ENCODE measurements at regions not wholly inside any gene's neighbourhood (a gene's known extent, or its start where the extent isn't known, plus 50 kb on each side); places are given as distances from the start of the nearest gene placed in this dataset.

GRCh38 chr13:76692346-76692745, 193.9 kb downstream of the KCTD12 start:
- TF ChIP-seq KDM1A (IDR thresholded peaks at IDR 0.05; ENCODE audit: borderline replicate concordance, low read length), result no peak
- TF ChIP-seq CTCF (IDR thresholded peaks at IDR 0.05; ENCODE audit: control extremely low read depth in 1 of 3, insufficient read depth in 1 of 3, low read depth in 1 of 3, low read length in 3 of 3), result no peak
- TF ChIP-seq, protein P1, sequence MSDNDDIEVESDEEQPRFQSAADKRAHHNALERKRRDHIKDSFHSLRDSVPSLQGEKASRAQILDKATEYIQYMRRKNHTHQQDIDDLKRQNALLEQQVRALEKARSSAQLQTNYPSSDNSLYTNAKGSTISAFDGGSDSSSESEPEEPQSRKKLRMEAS (IDR thresholded peaks at IDR 0.05), result no peak
- no peak for TF ChIP-seq NANOG (IDR thresholded peaks at IDR 0.05; ENCODE audit: insufficient read depth, low read depth, low read length, poor library complexity, severe bottlenecking)
- no peak for TF ChIP-seq EZH2 (IDR thresholded peaks at IDR 0.05; ENCODE audit: low read depth, low read length, severe bottlenecking)
- TF ChIP-seq NRF1 (IDR thresholded peaks at IDR 0.05; ENCODE audit: low read depth, low read length), result no peak
- TF ChIP-seq BCL11A (IDR thresholded peaks at IDR 0.05; ENCODE audit: low read depth in 2 of 2, low read length in 2 of 2), result no peak
- no peak for TF ChIP-seq SUZ12 (IDR thresholded peaks at IDR 0.05; ENCODE audit: low read length)
- no peak for TF ChIP-seq EGR1 (IDR thresholded peaks at IDR 0.05; ENCODE audit: borderline replicate concordance, low read depth, low read length)
- TF ChIP-seq YY1 (IDR thresholded peaks at IDR 0.05; ENCODE audit: low read depth, low read length), result no peak
- no peak for TF ChIP-seq RFX5 (IDR thresholded peaks at IDR 0.05; ENCODE audit: borderline replicate concordance, low read depth, low read length)
- no peak for TF ChIP-seq CHD1 (IDR thresholded peaks at IDR 0.05; ENCODE audit: low read depth, low read length)
- TF ChIP-seq CREB1 (IDR thresholded peaks at IDR 0.05), result no peak

All from H1 (cell line).